Loucy (cell line): ENCODE measurements at regions not wholly inside any gene's neighbourhood (a gene's known extent, or its start where the extent isn't known, plus 50 kb on each side); places are given as distances from the start of the nearest gene placed in this dataset.

Experiments
- H2AFZ ChIP-seq: fragments of 200-600 bp; sonication (generic); 2 replicates; pipeline ENCODE4 v1.6.0; 2016; ENCODE audit warnings: antibody characterized with exemption, mild to moderate bottlenecking, low read length, moderate library complexity
- H3F3A ChIP-seq: fragments of 200-600 bp; 2 replicates; pipeline ENCODE4 v1.6.0; 2016; ENCODE audit warnings: antibody characterized with exemption, low read depth, mild to moderate bottlenecking
- H3K27me3 ChIP-seq: fragments of 200-600 bp; sonication (generic); 2 replicates; pipeline ENCODE4 v1.6.1; 2014; ENCODE audit warnings: low read length, mild to moderate bottlenecking; ENCODE audit not compliant: insufficient read depth, poor library complexity, severe bottlenecking
- H3K36me3 ChIP-seq: fragments of 200-600 bp; sonication (generic); 2 replicates; pipeline ENCODE4 v1.6.1; 2016; ENCODE audit warnings: low read length; ENCODE audit not compliant: insufficient read depth
- H3K4me1 ChIP-seq: fragments of 200-600 bp; sonication (generic); 2 replicates; pipeline ENCODE4 v1.5.1; 2014; ENCODE audit warnings: low read length, mild to moderate bottlenecking; ENCODE audit not compliant: insufficient read depth, poor library complexity, severe bottlenecking
- H3K4me2 ChIP-seq: fragments of 200-600 bp; sonication (generic); 2 replicates; pipeline ENCODE4 v1.6.0; 2014; ENCODE audit warnings: antibody characterized with exemption, low read length, low read depth, mild to moderate bottlenecking; ENCODE audit not compliant: poor library complexity, severe bottlenecking
- H3K4me3 ChIP-seq: fragments of 200-600 bp; sonication (generic); 2 replicates; pipeline ENCODE4 v1.5.1; 2014; ENCODE audit warnings: low read length, mild to moderate bottlenecking, mixed read lengths; ENCODE audit not compliant: poor library complexity, severe bottlenecking
- H3K79me2 ChIP-seq: fragments of 200-600 bp; sonication (generic); 2 replicates; pipeline ENCODE4 v1.6.1; 2014; ENCODE audit warnings: low read length; ENCODE audit not compliant: insufficient read depth
- H3K9ac ChIP-seq: fragments of 200-600 bp; sonication (generic); 2 replicates; pipeline ENCODE4 v1.6.0; 2014; ENCODE audit warnings: mild to moderate bottlenecking, low read depth, low read length, moderate library complexity; ENCODE audit not compliant: poor library complexity, severe bottlenecking
- H3K9me2 ChIP-seq: fragments of 200-600 bp; sonication (generic); replicated peaks from 2 replicates; pipeline ENCODE4 v1.6.1; 2016; ENCODE audit warnings: low read depth, low read length, mixed read lengths
- H3K9me3 ChIP-seq: fragments of 200-600 bp; sonication (generic); 2 replicates; pipeline ENCODE4 v1.6.1; 2014; ENCODE audit warnings: mild to moderate bottlenecking, antibody characterized with exemption, low read length, low read depth; ENCODE audit not compliant: insufficient read depth
- H4K20me1 ChIP-seq: fragments of 200-600 bp; sonication (generic); 2 replicates; pipeline ENCODE4 v1.6.0; 2014; ENCODE audit warnings: antibody characterized with exemption, low read length, mild to moderate bottlenecking; ENCODE audit not compliant: insufficient read depth, poor library complexity, severe bottlenecking
- CTCF ChIP-seq: fragments of 200-600 bp; sonication (generic); conservative IDR thresholded peaks from 2 replicates; pipeline ENCODE4 v1.5.1; 2014; ENCODE audit warnings: mild to moderate bottlenecking, antibody characterized with exemption, low read length
- EZH2phosphoT487 ChIP-seq: fragments of 200-600 bp; IDR thresholded peaks from 2 replicates; pipeline ENCODE4 v1.6.1; 2018; ENCODE audit warnings: antibody characterized with exemption, mild to moderate bottlenecking, moderate library complexity, borderline replicate concordance

DNA sequence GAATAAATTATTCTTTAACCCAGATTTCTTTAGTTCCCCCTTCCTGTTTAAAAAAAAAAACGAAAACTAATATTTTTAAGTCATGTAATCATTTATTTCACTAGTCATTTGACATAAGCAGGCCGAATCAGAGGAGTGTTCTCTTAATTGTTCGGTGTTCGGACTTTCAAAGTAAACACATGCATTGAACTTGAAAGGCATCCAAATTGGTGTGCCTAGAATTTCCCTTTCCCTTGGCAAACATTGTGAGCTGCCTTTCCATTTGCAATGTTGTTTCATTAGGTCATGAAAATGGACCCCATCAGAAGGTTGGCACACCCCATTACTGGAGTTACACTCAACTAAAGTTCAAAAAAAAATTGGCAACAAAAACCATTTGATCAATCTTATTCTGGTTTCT, 283.0 kb upstream of the MARCKS start:
- Histone ChIP-seq H3K79me2 (no peaks in the 10 kb centered on the region), H2AFZ (no peak overlapping the region), H3K9ac (no peak overlapping the region), H4K20me1 (no peaks in the 10 kb centered on the region), H3K9me2 (no peaks in the 10 kb centered on the region), H3K4me1 (no peaks in the 10 kb centered on the region), H3F3A (no peaks in the 10 kb centered on the region), H3K4me2 (no peak overlapping the region), H3K36me3 (no peaks in the 10 kb centered on the region), H3K9me3 (no peaks in the 10 kb centered on the region), H3K27me3 (no peaks in the 10 kb centered on the region), H3K4me3 (no peak overlapping the region)
- TF ChIP-seq CTCF (no peak), EZH2phosphoT487 (no peak)

DNA sequence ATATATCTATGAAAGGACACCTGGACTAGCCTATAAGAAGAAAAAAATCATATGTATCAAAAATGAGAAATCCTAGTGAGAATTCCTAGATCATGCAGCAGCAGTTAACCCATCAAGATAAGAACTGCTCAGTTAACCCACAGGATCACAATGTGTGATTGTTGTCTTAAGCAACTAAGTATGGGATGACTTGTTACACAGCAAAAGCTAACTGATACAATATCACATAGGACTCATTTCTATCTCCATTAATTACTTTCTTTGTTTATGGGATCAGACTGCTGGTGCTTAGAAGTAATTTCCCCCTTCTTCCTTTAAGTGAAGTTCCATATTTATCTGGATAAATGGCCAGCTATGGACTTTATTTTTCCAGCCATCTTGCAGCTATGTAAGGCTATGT, 280.8 kb upstream of the MARCKS start:
- H3K9me2 ChIP-seq = no peaks in the 10 kb centered on the region
- no peaks in the 10 kb centered on the region for H3K27me3 ChIP-seq
- H3K4me3 ChIP-seq = no peak overlapping the region
- TF ChIP-seq CTCF = no peak
- no peak for TF ChIP-seq EZH2phosphoT487
- no peaks in the 10 kb centered on the region for H3F3A ChIP-seq
- H3K79me2 ChIP-seq = no peaks in the 10 kb centered on the region
- no peak overlapping the region for H3K4me2 ChIP-seq
- no peaks in the 10 kb centered on the region for H3K4me1 ChIP-seq
- no peaks in the 10 kb centered on the region for H3K9me3 ChIP-seq
- H4K20me1 ChIP-seq = no peaks in the 10 kb centered on the region
- no peak overlapping the region for H2AFZ ChIP-seq
- no peaks in the 10 kb centered on the region for H3K36me3 ChIP-seq
- H3K9ac ChIP-seq = no peak overlapping the region

- TF ChIP-seq EZH2phosphoT487 = no peak
- TF ChIP-seq CTCF = no peak
- Histone ChIP-seq H3K79me2 (no peaks in the 10 kb centered on the region), H3K4me3 (no peak overlapping the region), H3K9ac (no peak overlapping the region), H2AFZ (no peak overlapping the region), H4K20me1 (no peaks in the 10 kb centered on the region), H3F3A (no peaks in the 10 kb centered on the region), H3K9me3 (no peaks in the 10 kb centered on the region), H3K4me1 (no peaks in the 10 kb centered on the region), H3K36me3 (no peaks in the 10 kb centered on the region), H3K27me3 (no peaks in the 10 kb centered on the region), H3K4me2 (no peak overlapping the region), H3K9me2 (no peaks in the 10 kb centered on the region)
These were observed 278.5 kb upstream of the MARCKS start for GRCh38 chr6:113578691-113579090.
